Gastrocnemius medialis (tissue), 4 donors: ENCODE measurements at regions not wholly inside any gene's neighbourhood (a gene's known extent, or its start where the extent isn't known, plus 50 kb on each side); places are given as distances from the start of the nearest gene placed in this dataset.

Source experiments
- ATAC-seq, 2 donors: fragments of 150-250 bp; one replicate each; pipeline ENCODE4 v1.9.1; 2016
- DNase-seq, 2 donors: peaks; one replicate each; pipeline ENCODE4 v3.0.0-alpha.2; 2019
- H3K27ac ChIP-seq, 4 donors: fragments of 200-600 bp; sonication (generic); 1 replicate in 1 of 4; 2 replicates in 3 of 4; pipeline ENCODE4 v1.5.1; 2016 to 2018; ENCODE audit warnings: mild to moderate bottlenecking in 2 of 4, moderate library complexity in 1 of 4
- H3K27me3 ChIP-seq, 3 donors: fragments of 200-600 bp; sonication (generic) in 2 of 3; 1 replicate in 1 of 3; 2 replicates in 2 of 3; pipeline versions ENCODE4 v1.5.1 to v1.6.0; 2016 to 2019; ENCODE audit warnings: mild to moderate bottlenecking in 1 of 3, moderate library complexity in 1 of 3
- H3K36me3 ChIP-seq, 2 donors: fragments of 200-600 bp; sonication (generic) in 1 of 2; one replicate each; pipeline ENCODE4 v1.5.1; 2017 to 2018
- H3K4me1 ChIP-seq, 2 donors: fragments of 200-600 bp; sonication (generic) in 1 of 2; one replicate each; pipeline ENCODE4 v1.5.1; 2016 to 2017; ENCODE audit warnings: mild to moderate bottlenecking in 2 of 2
- H3K4me3 ChIP-seq, 4 donors: fragments of 200-600 bp; sonication (generic) in 3 of 4; 1 replicate in 1 of 4; 2 replicates in 3 of 4; pipeline ENCODE4 v1.5.1; 2016 to 2019; ENCODE audit warnings: mild to moderate bottlenecking in 2 of 4
- H3K9me3 ChIP-seq, 3 donors: fragments of 200-600 bp; sonication (generic) in 2 of 3; 1 replicate in 1 of 3; 2 replicates in 2 of 3; pipeline ENCODE4 v1.5.1; 2016 to 2019
- CTCF ChIP-seq, 5 experiments: fragments of 450-650 bp in 3 of 5; fragments of 200-600 bp in 2 of 5; sonication (generic) in 2 of 5; IDR thresholded peaks in 4 of 5; conservative IDR thresholded peaks in 1 of 5; 1 replicate in 4 of 5; 2 replicates in 1 of 5; pipeline ENCODE4 v1.5.1; 2016 to 2019; ENCODE audit warnings: antibody characterized with exemption in 5 of 5, mild to moderate bottlenecking in 3 of 5, moderate library complexity in 3 of 5
- POLR2A ChIP-seq, 2 donors: fragments of 450-650 bp; IDR thresholded peaks; one replicate each; pipeline ENCODE4 v1.6.1; 2017; ENCODE audit warnings: antibody characterized with exemption in 2 of 2, mild to moderate bottlenecking in 2 of 2, moderate library complexity in 2 of 2
- in situ Hi-C, 4 donors: fragments of 200-750 bp; cut with MboI; loops; one replicate each; pipeline versions ENCODE4 v1.15.0 to v1.8.0; 2017; ENCODE audit warnings: low sequenced_read_pairs in 4 of 4
- intact Hi-C: fragments of 100-400 bp; cut with DNase I; formaldehyde crosslinking; loops from one replicate; pipeline ENCODE4 v1.15.1; 2023; ENCODE audit warnings: low total_unique reads

- Histone ChIP-seq H3K9me3 (no peaks in the 10 kb centered on the region), H3K27ac (no peak overlapping the region), H3K4me3 (no peak overlapping the region), H3K27me3 (no peaks in the 10 kb centered on the region), H3K4me1 (no peaks in the 10 kb centered on the region), H3K36me3 (no peaks in the 10 kb centered on the region)
- in situ Hi-C loops (no loop called here), intact Hi-C loops (no loop called here)
- ATAC-seq (no peak), DNase-seq (no peak)
- TF ChIP-seq POLR2A (IDR thresholded peaks at IDR 0.05) (no peak), CTCF (IDR thresholded peaks at IDR 0.05 in 4 of 5, conservative IDR thresholded peaks at IDR 0.05 in 1 of 5) (no peak)
These were observed 570.9 kb downstream of the MID1IP1 start for GRCh38 chrX:39372115-39372514.

GRCh38 chrX:39377157-39377556 lies 575.9 kb downstream of the MID1IP1 start:
- TF ChIP-seq POLR2A (IDR thresholded peaks at IDR 0.05): no peak
- H3K4me3 ChIP-seq: no peak overlapping the region
- no peak for ATAC-seq
- no peak for DNase-seq
- H3K36me3 ChIP-seq: no peaks in the 10 kb centered on the region
- in situ Hi-C loops: no loop called here
- intact Hi-C loops: no loop called here
- no peaks in the 10 kb centered on the region for H3K9me3 ChIP-seq
- no peak overlapping the region for H3K27ac ChIP-seq
- no peaks in the 10 kb centered on the region for H3K4me1 ChIP-seq
- H3K27me3 ChIP-seq: no peaks in the 10 kb centered on the region

GRCh38 chrX:39377773-39378172 lies 576.5 kb downstream of the MID1IP1 start:
- TF ChIP-seq POLR2A (IDR thresholded peaks at IDR 0.05): no peak
- TF ChIP-seq CTCF (IDR thresholded peaks at IDR 0.05 in 4 of 5, conservative IDR thresholded peaks at IDR 0.05 in 1 of 5): no peak

GRCh38 chrX:39381422-39381821 lies 580.2 kb downstream of the MID1IP1 start:
- Histone ChIP-seq H3K27me3 (no peaks in the 10 kb centered on the region), H3K4me3 (no peak overlapping the region), H3K36me3 (no peaks in the 10 kb centered on the region), H3K4me1 (no peaks in the 10 kb centered on the region), H3K27ac (no peak overlapping the region), H3K9me3 (no peaks in the 10 kb centered on the region)
- in situ Hi-C loops (no loop called here), intact Hi-C loops (no loop called here)
- TF ChIP-seq CTCF (IDR thresholded peaks at IDR 0.05 in 4 of 5, conservative IDR thresholded peaks at IDR 0.05 in 1 of 5): no peak
- no peak for TF ChIP-seq POLR2A (IDR thresholded peaks at IDR 0.05)
- ATAC-seq: no peak
- DNase-seq: no peak

More at GRCh38 chrX:39377773-39378172, 576.5 kb downstream of the MID1IP1 start:
- H3K9me3 ChIP-seq: no peaks in the 10 kb centered on the region
- H3K4me3 ChIP-seq: no peak overlapping the region
- no peaks in the 10 kb centered on the region for H3K36me3 ChIP-seq
- no peak overlapping the region for H3K27ac ChIP-seq
- no peaks in the 10 kb centered on the region for H3K4me1 ChIP-seq
- in situ Hi-C loops: no loop called here
- intact Hi-C loops: no loop called here
- ATAC-seq (no peak), DNase-seq (no peak)
- no peaks in the 10 kb centered on the region for H3K27me3 ChIP-seq

- intact Hi-C loops: no loop called here
- Histone ChIP-seq H3K4me1 (no peaks in the 10 kb centered on the region), H3K27me3 (no peaks in the 10 kb centered on the region), H3K27ac (no peak overlapping the region), H3K36me3 (no peaks in the 10 kb centered on the region), H3K4me3 (no peak overlapping the region), H3K9me3 (no peaks in the 10 kb centered on the region)
- DNase-seq (no peak), ATAC-seq (no peak)
- no peak for TF ChIP-seq POLR2A (IDR thresholded peaks at IDR 0.05)
- no peak for TF ChIP-seq CTCF (IDR thresholded peaks at IDR 0.05 in 4 of 5, conservative IDR thresholded peaks at IDR 0.05 in 1 of 5)
- in situ Hi-C loops: no loop called here
These were observed 583.7 kb downstream of the MID1IP1 start for GRCh38 chrX:39384996-39385395.
